MV-4-11 (cell line): ENCODE measurements at regions not wholly inside any gene's neighbourhood (a gene's known extent, or its start where the extent isn't known, plus 50 kb on each side); places are given as distances from the start of the nearest gene placed in this dataset.

ENCODE experiments used
- DNase-seq: peaks from one replicate; lab custom pipeline; 2025; lab: John Stamatoyannopoulos, UW

- DNase-seq, result peak; percentile 41
Observed at GRCh38 chr21:35696644-35697043, 363.7 kb downstream of the SETD4 start.

- DNase-seq, result no peak
Observed at GRCh38 chr21:35692311-35692710, 368.0 kb downstream of the SETD4 start.

GRCh38 chr21:35690436-35690835 lies 369.9 kb downstream of the SETD4 start:
- peak; percentile 6 for DNase-seq

GRCh38 chr21:35686156-35686555 lies 374.2 kb downstream of the SETD4 start:
- DNase-seq, result no peak

GRCh38 chr21:35683664-35684304 lies 376.5 kb downstream of the SETD4 start:
- no peak for DNase-seq

GRCh38 chr21:35682904-35683549 lies 377.3 kb downstream of the SETD4 start:
- no peak for DNase-seq

GRCh38 chr21:35681946-35682345 lies 378.4 kb downstream of the SETD4 start:
- DNase-seq, result no peak

- DNase-seq, result no peak
Observed at GRCh38 chr21:35679076-35679475, 381.2 kb downstream of the SETD4 start.

GRCh38 chr21:35678393-35678792 lies 381.9 kb downstream of the SETD4 start:
- DNase-seq, result no peak

- DNase-seq, result no peak
Observed at GRCh38 chr21:35677298-35677841, 383.0 kb downstream of the SETD4 start.

- peak; percentile 15 for DNase-seq
Observed at GRCh38 chr21:35674895-35675470, 385.3 kb downstream of the SETD4 start.

GRCh38 chr21:35674091-35674671 lies 386.1 kb downstream of the SETD4 start:
- DNase-seq, result peak; percentile 29

- DNase-seq, result no peak
Observed at GRCh38 chr21:35672313-35672712, 388.0 kb downstream of the SETD4 start.

- no peak for DNase-seq
Observed at GRCh38 chr21:35664683-35665082, 395.6 kb downstream of the SETD4 start.

GRCh38 chr21:35663856-35664606 lies 396.3 kb downstream of the SETD4 start:
- no peak for DNase-seq

GRCh38 chr21:35658242-35658641 lies 402.1 kb downstream of the SETD4 start:
- DNase-seq, result peak; percentile 98

GRCh38 chr21:35652872-35653271 lies 407.5 kb downstream of the SETD4 start:
- no peak for DNase-seq

GRCh38 chr21:35652196-35652595 lies 408.1 kb downstream of the SETD4 start:
- no peak for DNase-seq

- no peak for DNase-seq
Observed at GRCh38 chr21:35651196-35651595, 409.1 kb downstream of the SETD4 start.

GRCh38 chr21:35649186-35649585 lies 411.1 kb downstream of the SETD4 start:
- DNase-seq, result no peak

- DNase-seq, result peak; percentile 7
Observed at GRCh38 chr21:35648512-35648911, 411.8 kb downstream of the SETD4 start.

GRCh38 chr21:35646606-35647005 lies 413.7 kb downstream of the SETD4 start:
- peak; percentile 16 for DNase-seq
